ENCODE measurements at regions not wholly inside any gene's neighbourhood (a gene's known extent, or its start where the extent isn't known, plus 50 kb on each side); places are given as distances from the start of the nearest gene placed in this dataset.

- Histone ChIP-seq H3K4me3 (no peak overlapping the region), H3K27ac (no peak overlapping the region)
- TF ChIP-seq, protein P1, sequence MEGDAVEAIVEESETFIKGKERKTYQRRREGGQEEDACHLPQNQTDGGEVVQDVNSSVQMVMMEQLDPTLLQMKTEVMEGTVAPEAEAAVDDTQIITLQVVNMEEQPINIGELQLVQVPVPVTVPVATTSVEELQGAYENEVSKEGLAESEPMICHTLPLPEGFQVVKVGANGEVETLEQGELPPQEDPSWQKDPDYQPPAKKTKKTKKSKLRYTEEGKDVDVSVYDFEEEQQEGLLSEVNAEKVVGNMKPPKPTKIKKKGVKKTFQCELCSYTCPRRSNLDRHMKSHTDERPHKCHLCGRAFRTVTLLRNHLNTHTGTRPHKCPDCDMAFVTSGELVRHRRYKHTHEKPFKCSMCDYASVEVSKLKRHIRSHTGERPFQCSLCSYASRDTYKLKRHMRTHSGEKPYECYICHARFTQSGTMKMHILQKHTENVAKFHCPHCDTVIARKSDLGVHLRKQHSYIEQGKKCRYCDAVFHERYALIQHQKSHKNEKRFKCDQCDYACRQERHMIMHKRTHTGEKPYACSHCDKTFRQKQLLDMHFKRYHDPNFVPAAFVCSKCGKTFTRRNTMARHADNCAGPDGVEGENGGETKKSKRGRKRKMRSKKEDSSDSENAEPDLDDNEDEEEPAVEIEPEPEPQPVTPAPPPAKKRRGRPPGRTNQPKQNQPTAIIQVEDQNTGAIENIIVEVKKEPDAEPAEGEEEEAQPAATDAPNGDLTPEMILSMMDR (IDR thresholded peaks at IDR 0.05) = no peak
- no peak for DNase-seq (ENCODE audit: low spot score)
These were observed 204.9 kb downstream of the MRPL39 start for GRCh38 chr21:25402134-25402961.

DNA sequence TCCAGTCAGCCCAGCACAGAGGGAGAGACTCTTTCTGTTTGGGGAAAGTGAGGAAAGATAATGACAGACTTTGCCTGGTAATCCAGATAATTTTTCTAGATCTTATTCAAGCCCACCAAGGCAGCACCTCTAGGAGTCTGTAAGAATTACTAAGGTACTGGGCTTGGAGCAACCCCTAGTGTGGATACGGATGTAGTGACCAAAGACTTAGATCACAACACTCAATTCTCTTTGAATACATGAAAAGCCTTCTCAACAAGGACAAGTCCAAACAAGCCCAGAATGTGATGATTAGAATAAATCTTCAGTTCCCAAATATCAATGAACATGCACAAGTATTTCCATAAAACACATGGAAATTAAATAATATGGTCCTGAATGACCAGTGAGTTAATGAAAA, 206.9 kb downstream of the MRPL39 start:
- TF ChIP-seq, protein P1 (IDR thresholded peaks at IDR 0.05) = no peak
- Histone ChIP-seq H3K27ac (no peak overlapping the region), H3K4me3 (no peak overlapping the region)
- no peak for DNase-seq (ENCODE audit: low spot score)

GRCh38 chr21:25398630-25399029, 208.7 kb downstream of the MRPL39 start:
- TF ChIP-seq, protein P1 (IDR thresholded peaks at IDR 0.05) = no peak
- Histone ChIP-seq H3K4me3 (no peak overlapping the region), H3K27ac (no peak overlapping the region)
- DNase-seq (ENCODE audit: low spot score) = no peak

DNA sequence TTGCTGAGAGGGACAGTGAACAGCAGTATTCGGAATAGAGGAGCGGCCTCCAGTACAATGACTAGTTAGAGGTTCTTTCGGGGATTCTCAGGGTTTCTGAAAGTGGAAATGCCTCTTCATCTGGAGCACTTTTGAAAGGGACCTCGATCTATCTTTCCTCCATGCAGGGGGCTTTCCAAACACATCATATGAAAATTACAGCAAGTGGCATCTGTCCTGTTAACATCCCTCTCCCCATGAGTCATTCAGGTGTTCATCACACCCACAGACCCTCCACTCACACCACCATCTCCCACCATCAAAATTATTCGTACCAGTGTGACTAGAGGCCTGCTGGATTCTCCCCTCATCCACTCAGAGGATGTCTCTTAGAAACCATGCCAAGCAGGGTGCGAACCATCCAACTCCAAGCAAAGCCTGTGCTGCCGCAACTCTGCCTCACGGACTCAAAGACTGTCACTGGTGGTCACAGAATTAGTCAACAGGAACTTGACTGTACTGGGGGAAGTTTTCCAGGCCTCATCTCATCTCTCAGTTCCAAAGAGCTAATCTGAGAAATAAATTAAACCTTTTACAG, 211.1 kb downstream of the MRPL39 start:
- no peak for DNase-seq (ENCODE audit: low spot score)
- TF ChIP-seq, protein P1 (IDR thresholded peaks at IDR 0.05) = no peak
- Histone ChIP-seq H3K4me3 (no peak overlapping the region), H3K27ac (no peak overlapping the region)

DNA sequence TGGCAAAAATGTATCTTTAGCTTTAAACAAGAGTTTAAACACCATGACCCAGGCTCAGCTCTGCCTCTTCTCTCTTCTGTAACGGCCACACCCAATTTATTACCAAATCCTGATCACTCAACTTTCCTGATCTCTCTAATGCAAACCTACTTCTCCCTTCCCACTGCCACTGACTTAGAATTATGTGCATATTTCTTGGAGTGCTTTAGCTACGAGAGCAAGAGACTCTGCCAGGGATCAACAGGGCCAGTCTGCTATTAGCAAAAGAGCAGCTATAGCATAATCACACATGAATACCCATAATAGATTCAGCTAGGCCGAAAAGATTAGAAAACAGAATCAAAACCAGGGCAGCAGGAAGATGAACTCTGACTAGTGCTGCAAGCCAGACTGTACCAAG, 215.5 kb downstream of the MRPL39 start:
- no peak for DNase-seq (ENCODE audit: low spot score)

DNA sequence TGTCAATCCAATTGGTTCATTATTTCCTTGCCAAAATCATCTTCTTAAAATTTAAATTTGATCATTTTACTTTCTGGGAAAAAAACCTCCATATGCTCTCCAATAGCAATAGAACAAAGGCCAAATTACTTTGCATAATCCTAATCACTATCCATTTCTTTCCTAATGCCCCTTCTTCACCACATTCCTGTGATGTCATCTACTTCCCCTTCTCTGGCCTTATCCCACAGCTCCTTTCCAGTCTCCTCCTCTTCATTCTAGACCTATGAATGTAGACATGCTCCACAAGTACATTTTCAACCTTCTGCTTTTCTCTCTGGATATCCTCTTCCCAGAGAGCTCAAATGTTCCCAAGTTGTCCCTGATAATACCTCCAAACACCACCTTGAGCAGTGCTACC, 216.6 kb downstream of the MRPL39 start:
- DNase-seq (ENCODE audit: low spot score) = no peak
- TF ChIP-seq, protein P1 (IDR thresholded peaks at IDR 0.05) = no peak

More for the DNA sequence above, 215.5 kb downstream of the MRPL39 start:
- TF ChIP-seq, protein P1 (IDR thresholded peaks at IDR 0.05) = no peak
- H3K27ac ChIP-seq = no peak overlapping the region
- H3K4me3 ChIP-seq = no peak overlapping the region

DNA sequence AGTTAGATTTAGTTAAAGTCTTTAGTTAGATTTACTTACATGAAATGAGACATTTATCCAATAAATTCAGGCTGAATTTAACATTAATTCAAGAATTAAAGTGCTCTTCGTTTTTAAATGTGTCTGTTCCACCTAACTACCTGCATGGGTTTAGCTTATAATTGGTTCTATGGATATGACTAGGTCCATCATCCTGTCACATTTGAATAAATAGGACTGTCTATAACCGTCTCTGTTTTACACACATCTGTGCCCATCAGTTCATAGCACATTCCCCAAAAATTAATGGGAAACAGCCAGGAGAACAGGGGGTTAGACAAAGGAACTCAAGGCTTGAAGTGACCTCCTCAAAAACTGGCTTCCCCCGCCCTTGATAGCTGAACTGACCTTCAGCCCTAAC, 219.6 kb downstream of the MRPL39 start:
- TF ChIP-seq, protein P1 (IDR thresholded peaks at IDR 0.05) = no peak
- no peak overlapping the region for H3K4me3 ChIP-seq
- no peak overlapping the region for H3K27ac ChIP-seq
- no peak for DNase-seq (ENCODE audit: low spot score)

More for the DNA sequence above, 216.6 kb downstream of the MRPL39 start:
- Histone ChIP-seq H3K27ac (no peak overlapping the region), H3K4me3 (no peak overlapping the region)
